ENCODE measurements at regions not wholly inside any gene's neighbourhood (a gene's known extent, or its start where the extent isn't known, plus 50 kb on each side); places are given as distances from the start of the nearest gene placed in this dataset.

GRCh38 chr5:58069846-58070245 is 390.0 kb downstream of the PLK2 start:
- no peak for TF ChIP-seq CTCF (conservative IDR thresholded peaks at IDR 0.05)

GRCh38 chr5:58069016-58069705 is 390.7 kb downstream of the PLK2 start:
- TF ChIP-seq CTCF (conservative IDR thresholded peaks at IDR 0.05) = no peak
- H3K27ac ChIP-seq = peak overlapping the region; percentile 39

More at GRCh38 chr5:58069846-58070245, 390.0 kb downstream of the PLK2 start:
- H3K27ac ChIP-seq = peak overlapping the region; percentile 39

GRCh38 chr5:58066557-58066956 is 393.3 kb downstream of the PLK2 start:
- no peak overlapping the region for H3K27ac ChIP-seq
- TF ChIP-seq CTCF (conservative IDR thresholded peaks at IDR 0.05) = no peak

GRCh38 chr5:58066076-58066475 is 393.8 kb downstream of the PLK2 start:
- TF ChIP-seq CTCF (conservative IDR thresholded peaks at IDR 0.05) = no peak
- H3K27ac ChIP-seq = no peak overlapping the region

- H3K27ac ChIP-seq = no peak overlapping the region
- no peak for TF ChIP-seq CTCF (conservative IDR thresholded peaks at IDR 0.05)
Observed at GRCh38 chr5:58064801-58065200, 395.1 kb downstream of the PLK2 start.

GRCh38 chr5:58060996-58061395 is 398.9 kb downstream of the PLK2 start:
- no peak overlapping the region for H3K27ac ChIP-seq
- no peak for TF ChIP-seq CTCF (conservative IDR thresholded peaks at IDR 0.05)

- no peak for TF ChIP-seq CTCF (conservative IDR thresholded peaks at IDR 0.05)
- no peak overlapping the region for H3K27ac ChIP-seq
Observed at GRCh38 chr5:58057324-58057723, 402.6 kb downstream of the PLK2 start.
